ENCODE measurements at regions not wholly inside any gene's neighbourhood (a gene's known extent, or its start where the extent isn't known, plus 50 kb on each side); places are given as distances from the start of the nearest gene placed in this dataset.
A peak's percentile ranks its signal among the peaks of the same experiment; 100 is the strongest.

GRCh38 chr4:155521382-155521781 is 144.6 kb upstream of the MAP9 start:
- peak overlapping the region; percentile 6; the same call in 1 of the 2 replicates for H2AFZ ChIP-seq (ENCODE audit: low read length)
- H3K36me3 ChIP-seq (ENCODE audit: insufficient read depth, low read length) = peaks cover 21% of the 10 kb centered on the region
- no peak for DNase-seq
- H3K4me3 ChIP-seq (ENCODE audit: low read length) = no peak overlapping the region
- H4K20me1 ChIP-seq (ENCODE audit: insufficient read depth, low read depth, low read length) = no peaks in the 10 kb centered on the region
- no peaks in the 10 kb centered on the region for H3K27me3 ChIP-seq (ENCODE audit: low read length)
- H3K9me2 ChIP-seq (replicated peaks; ENCODE audit: insufficient read depth, low read length) = no peaks in the 10 kb centered on the region
- H3K4me1 ChIP-seq (ENCODE audit: low read length) = peaks cover 22% of the 10 kb centered on the region
- H3K9me3 ChIP-seq (ENCODE audit: low read length) = peaks cover 21% of the 10 kb centered on the region
- H3K27ac ChIP-seq (ENCODE audit: low read length) = no peak overlapping the region
- H3K79me2 ChIP-seq (ENCODE audit: low read length) = no peaks in the 10 kb centered on the region
- no peak overlapping the region for H3K4me2 ChIP-seq (ENCODE audit: low read depth, low read length, poor library complexity, severe bottlenecking)
- no peak overlapping the region for H3K9ac ChIP-seq (ENCODE audit: low read length)

GRCh38 chr4:155515444-155516075 is 138.8 kb upstream of the MAP9 start:
- Histone ChIP-seq H3K27me3 (ENCODE audit: low read length) (no peaks in the 10 kb centered on the region), H3K4me2 (ENCODE audit: low read depth, low read length, poor library complexity, severe bottlenecking) (peak overlapping the region; percentile 51), H3K36me3 (ENCODE audit: insufficient read depth, low read length) (peaks cover 3% of the 10 kb centered on the region; the same call in 1 of the 2 replicates), H3K4me3 (ENCODE audit: low read length) (peak overlapping the region; percentile 11), H3K9ac (ENCODE audit: low read length) (0 out of 2 replicates have a peak overlapping the region, but pooled peaks have one; percentile 2), H4K20me1 (ENCODE audit: insufficient read depth, low read depth, low read length) (no peaks in the 10 kb centered on the region), H2AFZ (ENCODE audit: low read length) (peak overlapping the region; percentile 37), H3K9me3 (ENCODE audit: low read length) (peaks cover 4% of the 10 kb centered on the region), H3K79me2 (ENCODE audit: low read length) (no peaks in the 10 kb centered on the region), H3K9me2 (replicated peaks; ENCODE audit: insufficient read depth, low read length) (no peaks in the 10 kb centered on the region), H3K27ac (ENCODE audit: low read length) (no peak overlapping the region), H3K4me1 (ENCODE audit: low read length) (peaks cover 40% of the 10 kb centered on the region)
- DNase-seq = peak; percentile 65

GRCh38 chr4:155514628-155515027 is 137.9 kb upstream of the MAP9 start:
- peak; percentile 58 for DNase-seq
- H3K27me3 ChIP-seq (ENCODE audit: low read length) = no peaks in the 10 kb centered on the region

GRCh38 chr4:155512817-155513216 is 136.1 kb upstream of the MAP9 start:
- DNase-seq = no peak
- no peak overlapping the region for H3K4me2 ChIP-seq (ENCODE audit: low read depth, low read length, poor library complexity, severe bottlenecking)
- H3K9ac ChIP-seq (ENCODE audit: low read length) = no peak overlapping the region
- no peaks in the 10 kb centered on the region for H3K36me3 ChIP-seq (ENCODE audit: insufficient read depth, low read length)
- peaks cover 58% of the 10 kb centered on the region for H3K4me1 ChIP-seq (ENCODE audit: low read length)
- H3K9me3 ChIP-seq (ENCODE audit: low read length) = no peaks in the 10 kb centered on the region
- H2AFZ ChIP-seq (ENCODE audit: low read length) = no peak overlapping the region
- no peaks in the 10 kb centered on the region for H4K20me1 ChIP-seq (ENCODE audit: insufficient read depth, low read depth, low read length)
- no peak overlapping the region for H3K4me3 ChIP-seq (ENCODE audit: low read length)
- H3K27ac ChIP-seq (ENCODE audit: low read length) = no peak overlapping the region
- no peaks in the 10 kb centered on the region for H3K27me3 ChIP-seq (ENCODE audit: low read length)
- no peaks in the 10 kb centered on the region for H3K9me2 ChIP-seq (replicated peaks; ENCODE audit: insufficient read depth, low read length)
- H3K79me2 ChIP-seq (ENCODE audit: low read length) = no peaks in the 10 kb centered on the region

More at GRCh38 chr4:155514628-155515027, 137.9 kb upstream of the MAP9 start:
- Histone ChIP-seq H3K4me3 (ENCODE audit: low read length) (no peak overlapping the region), H3K79me2 (ENCODE audit: low read length) (no peaks in the 10 kb centered on the region), H3K27ac (ENCODE audit: low read length) (no peak overlapping the region), H3K4me2 (ENCODE audit: low read depth, low read length, poor library complexity, severe bottlenecking) (no peak overlapping the region), H3K9me3 (ENCODE audit: low read length) (no peaks in the 10 kb centered on the region), H4K20me1 (ENCODE audit: insufficient read depth, low read depth, low read length) (no peaks in the 10 kb centered on the region), H3K4me1 (ENCODE audit: low read length) (peaks cover 49% of the 10 kb centered on the region), H2AFZ (ENCODE audit: low read length) (peak overlapping the region; percentile 37), H3K9me2 (replicated peaks; ENCODE audit: insufficient read depth, low read length) (no peaks in the 10 kb centered on the region), H3K36me3 (ENCODE audit: insufficient read depth, low read length) (no peaks in the 10 kb centered on the region; the same call in 1 of the 2 replicates), H3K9ac (ENCODE audit: low read length) (no peak overlapping the region)

- H3K36me3 ChIP-seq (ENCODE audit: insufficient read depth, low read length) = no peaks in the 10 kb centered on the region
Measured at GRCh38 chr4:155512046-155512445, 135.3 kb upstream of the MAP9 start.

GRCh38 chr4:155510771-155511170 is 134.0 kb upstream of the MAP9 start:
- Histone ChIP-seq H3K36me3 (ENCODE audit: insufficient read depth, low read length) (no peaks in the 10 kb centered on the region), H3K9me3 (ENCODE audit: low read length) (no peaks in the 10 kb centered on the region), H3K27me3 (ENCODE audit: low read length) (no peaks in the 10 kb centered on the region), H3K4me1 (ENCODE audit: low read length) (peaks cover 63% of the 10 kb centered on the region), H3K4me2 (ENCODE audit: low read depth, low read length, poor library complexity, severe bottlenecking) (no peak overlapping the region), H2AFZ (ENCODE audit: low read length) (no peak overlapping the region), H3K79me2 (ENCODE audit: low read length) (no peaks in the 10 kb centered on the region), H3K9me2 (replicated peaks; ENCODE audit: insufficient read depth, low read length) (no peaks in the 10 kb centered on the region), H3K27ac (ENCODE audit: low read length) (no peak overlapping the region), H3K9ac (ENCODE audit: low read length) (no peak overlapping the region), H3K4me3 (ENCODE audit: low read length) (no peak overlapping the region), H4K20me1 (ENCODE audit: insufficient read depth, low read depth, low read length) (no peaks in the 10 kb centered on the region)
- no peak for DNase-seq

More at GRCh38 chr4:155512046-155512445, 135.3 kb upstream of the MAP9 start:
- H3K4me1 ChIP-seq (ENCODE audit: low read length) = peaks cover 63% of the 10 kb centered on the region
- no peaks in the 10 kb centered on the region for H4K20me1 ChIP-seq (ENCODE audit: insufficient read depth, low read depth, low read length)
- H3K27me3 ChIP-seq (ENCODE audit: low read length) = no peaks in the 10 kb centered on the region
- H3K4me2 ChIP-seq (ENCODE audit: low read depth, low read length, poor library complexity, severe bottlenecking) = no peak overlapping the region
- H2AFZ ChIP-seq (ENCODE audit: low read length) = no peak overlapping the region
- H3K4me3 ChIP-seq (ENCODE audit: low read length) = no peak overlapping the region
- no peak overlapping the region for H3K27ac ChIP-seq (ENCODE audit: low read length)
- no peak overlapping the region for H3K9ac ChIP-seq (ENCODE audit: low read length)
- no peak for DNase-seq
- no peaks in the 10 kb centered on the region for H3K9me2 ChIP-seq (replicated peaks; ENCODE audit: insufficient read depth, low read length)
- H3K9me3 ChIP-seq (ENCODE audit: low read length) = no peaks in the 10 kb centered on the region
- H3K79me2 ChIP-seq (ENCODE audit: low read length) = no peaks in the 10 kb centered on the region

GRCh38 chr4:155509555-155509954 is 132.8 kb upstream of the MAP9 start:
- H3K4me1 ChIP-seq (ENCODE audit: low read length) = peaks cover 63% of the 10 kb centered on the region
- no peaks in the 10 kb centered on the region for H3K79me2 ChIP-seq (ENCODE audit: low read length)
- no peaks in the 10 kb centered on the region for H4K20me1 ChIP-seq (ENCODE audit: insufficient read depth, low read depth, low read length)
- DNase-seq = peak; percentile 73
- no peaks in the 10 kb centered on the region for H3K36me3 ChIP-seq (ENCODE audit: insufficient read depth, low read length)
- no peaks in the 10 kb centered on the region for H3K27me3 ChIP-seq (ENCODE audit: low read length)
- no peaks in the 10 kb centered on the region for H3K9me2 ChIP-seq (replicated peaks; ENCODE audit: insufficient read depth, low read length)
- H3K9ac ChIP-seq (ENCODE audit: low read length) = no peak overlapping the region
- H3K4me2 ChIP-seq (ENCODE audit: low read depth, low read length, poor library complexity, severe bottlenecking) = peak overlapping the region; percentile 10
- peak overlapping the region; percentile 46 for H2AFZ ChIP-seq (ENCODE audit: low read length)
- H3K27ac ChIP-seq (ENCODE audit: low read length) = no peak overlapping the region
- no peaks in the 10 kb centered on the region for H3K9me3 ChIP-seq (ENCODE audit: low read length)
- H3K4me3 ChIP-seq (ENCODE audit: low read length) = no peak overlapping the region

GRCh38 chr4:155506745-155507144 is 130.0 kb upstream of the MAP9 start:
- no peaks in the 10 kb centered on the region for H3K36me3 ChIP-seq (ENCODE audit: insufficient read depth, low read length)
- no peaks in the 10 kb centered on the region for H3K9me3 ChIP-seq (ENCODE audit: low read length)
- no peaks in the 10 kb centered on the region for H3K79me2 ChIP-seq (ENCODE audit: low read length)
- peak overlapping the region; percentile 61; the same call in 1 of the 2 replicates for H2AFZ ChIP-seq (ENCODE audit: low read length)
- H3K4me2 ChIP-seq (ENCODE audit: low read depth, low read length, poor library complexity, severe bottlenecking) = peak overlapping the region; percentile 45
- H3K4me1 ChIP-seq (ENCODE audit: low read length) = peaks cover 61% of the 10 kb centered on the region
- no peak overlapping the region for H3K4me3 ChIP-seq (ENCODE audit: low read length)
- no peak for DNase-seq
- H3K27me3 ChIP-seq (ENCODE audit: low read length) = no peaks in the 10 kb centered on the region
- H4K20me1 ChIP-seq (ENCODE audit: insufficient read depth, low read depth, low read length) = no peaks in the 10 kb centered on the region
- no peak overlapping the region for H3K9ac ChIP-seq (ENCODE audit: low read length)
- no peaks in the 10 kb centered on the region for H3K9me2 ChIP-seq (replicated peaks; ENCODE audit: insufficient read depth, low read length)
- no peak overlapping the region for H3K27ac ChIP-seq (ENCODE audit: low read length)
